Pancreas (tissue), 10 donors: ENCODE measurements at regions not wholly inside any gene's neighbourhood (a gene's known extent, or its start where the extent isn't known, plus 50 kb on each side); places are given as distances from the start of the nearest gene placed in this dataset.

Experiments
- ATAC-seq, 4 donors: fragments of 200-7000 bp; cut with Tn5 transposase; one replicate each; pipeline versions ENCODE4 v1.8.0 to v1.9.1; 2020; ENCODE audit warnings: mild to moderate bottlenecking in 4 of 4, moderate library complexity in 4 of 4
- DNase-seq, 6 donors: peaks; one replicate each; pipeline ENCODE4 v3.0.0-alpha.2; 2020
- FAIRE-seq: peaks from 2 replicates; lab custom pipeline; 2012; peaks lifted over from hg19 to GRCh38; lab: Jason Lieb, UNC
- H3K27ac ChIP-seq, 4 donors: fragments of 200-600 bp; sonication (generic); 1 replicate in 3 of 4; 2 replicates in 1 of 4; pipeline versions ENCODE4 v1.5.0 to v1.8.0; 2020
- H3K27me3 ChIP-seq, 4 donors: fragments of 200-600 bp; one replicate each; pipeline ENCODE4 v1.8.0; 2021
- H3K36me3 ChIP-seq, 3 donors: fragments of 200-600 bp; sonication (generic) in 1 of 3; one replicate each; pipeline versions ENCODE4 v1.5.0 to v1.8.0; 2020 to 2021
- H3K4me1 ChIP-seq, 3 donors: fragments of 200-600 bp; one replicate each; pipeline ENCODE4 v1.8.0; 2021
- H3K4me3 ChIP-seq, 4 donors: fragments of 200-600 bp; sonication (generic) in 2 of 4; one replicate each; pipeline versions ENCODE4 v1.5.0 to v1.8.0; 2020 to 2021
- H3K9me3 ChIP-seq, 4 donors: fragments of 200-600 bp; one replicate each; pipeline ENCODE4 v1.8.0; 2021
- WGBS, 2 donors: extraction: QIAGEN DNeasy Blood & Tissue Kit; methylation state at CpG; one replicate each; pipeline ENCODE4 v1.1.7; 2013; 5-methylcytosine and 5-hydroxymethylcytosine counted together
- intact Hi-C, 3 donors: fragments of 100-400 bp; cut with DNase I; formaldehyde crosslinking; loops; one replicate each; pipeline versions ENCODE4 v1.11.1 to v1.14.2; 2022
- TF ChIP-seq, protein P1 (sequence below), 4 donors: fragments of 200-600 bp; sonication (generic) in 3 of 4; IDR thresholded peaks; one replicate each; pipeline versions ENCODE4 v1.5.0 to v1.8.0; 2021; ENCODE audit warnings: antibody characterized with exemption in 4 of 4
- donor health status: healthy with polysubstance abuse.
- donor health status: DM: no; HTN: no; CAD: no; lungs with moderate emphysema.
- donor health status: DM: no; HTN: no; CAD: no.
- donor health status: control.
- donor health status: control.
- donor health status: Bipolar disorder and iron deficiency.
- donor health status: DM: yes; HTN: yes; CAD: no.
- donor health status: DM: no; HTN: no; CAD: no.
- donor health status: DM: no; HTN: no; CAD: no.
- donor health status: DM: yes; HTN: yes; CAD: no.

DNA sequence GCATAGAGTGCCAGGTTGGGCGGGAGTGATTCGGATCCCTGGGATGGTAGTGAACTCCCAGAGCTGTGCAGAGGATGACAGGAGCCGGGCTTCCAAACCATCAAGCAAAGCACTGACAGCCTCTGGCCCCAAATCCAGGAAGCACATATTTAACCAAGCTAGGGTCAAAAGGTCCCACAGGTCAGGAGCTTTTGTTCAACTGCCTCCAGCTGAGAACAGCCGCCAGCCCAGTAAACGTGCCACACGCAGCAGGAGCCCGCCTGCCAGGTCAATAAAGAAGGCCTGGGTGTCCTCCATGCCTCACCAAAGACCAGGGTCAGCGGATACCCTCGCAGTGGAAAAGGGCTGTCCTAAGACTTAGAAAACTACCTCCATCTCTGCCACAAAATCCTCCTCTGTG lies 184.7 kb upstream of the LINGO1 start:
- FAIRE-seq (no peak), ATAC-seq (no peak), DNase-seq (peak in 1 of 6 donors; percentile 17)
- no peaks in the 10 kb centered on the region for H3K9me3 ChIP-seq
- H3K4me3 ChIP-seq: no peak overlapping the region
- no peak overlapping the region for H3K27ac ChIP-seq
- TF ChIP-seq, protein P1, sequence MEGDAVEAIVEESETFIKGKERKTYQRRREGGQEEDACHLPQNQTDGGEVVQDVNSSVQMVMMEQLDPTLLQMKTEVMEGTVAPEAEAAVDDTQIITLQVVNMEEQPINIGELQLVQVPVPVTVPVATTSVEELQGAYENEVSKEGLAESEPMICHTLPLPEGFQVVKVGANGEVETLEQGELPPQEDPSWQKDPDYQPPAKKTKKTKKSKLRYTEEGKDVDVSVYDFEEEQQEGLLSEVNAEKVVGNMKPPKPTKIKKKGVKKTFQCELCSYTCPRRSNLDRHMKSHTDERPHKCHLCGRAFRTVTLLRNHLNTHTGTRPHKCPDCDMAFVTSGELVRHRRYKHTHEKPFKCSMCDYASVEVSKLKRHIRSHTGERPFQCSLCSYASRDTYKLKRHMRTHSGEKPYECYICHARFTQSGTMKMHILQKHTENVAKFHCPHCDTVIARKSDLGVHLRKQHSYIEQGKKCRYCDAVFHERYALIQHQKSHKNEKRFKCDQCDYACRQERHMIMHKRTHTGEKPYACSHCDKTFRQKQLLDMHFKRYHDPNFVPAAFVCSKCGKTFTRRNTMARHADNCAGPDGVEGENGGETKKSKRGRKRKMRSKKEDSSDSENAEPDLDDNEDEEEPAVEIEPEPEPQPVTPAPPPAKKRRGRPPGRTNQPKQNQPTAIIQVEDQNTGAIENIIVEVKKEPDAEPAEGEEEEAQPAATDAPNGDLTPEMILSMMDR (IDR thresholded peaks at IDR 0.05): no peak
- H3K27me3 ChIP-seq: peaks cover 0 to 27% (median 3%) of the 10 kb centered on the region in 4 donors
- peaks cover 0 to 5% (median 0%) of the 10 kb centered on the region in 3 donors for H3K4me1 ChIP-seq
- intact Hi-C loops: loop anchor here in 2 of 3 donors (10.0 kb wide), 2 partner anchors 63 to 153 kb away; no protein-coding TSS in a partner anchor
- H3K36me3 ChIP-seq: no peaks in the 10 kb centered on the region
- 71 to 82% methylated on average over 9 of the region's 9 CpGs for WGBS, 2 donors

DNA sequence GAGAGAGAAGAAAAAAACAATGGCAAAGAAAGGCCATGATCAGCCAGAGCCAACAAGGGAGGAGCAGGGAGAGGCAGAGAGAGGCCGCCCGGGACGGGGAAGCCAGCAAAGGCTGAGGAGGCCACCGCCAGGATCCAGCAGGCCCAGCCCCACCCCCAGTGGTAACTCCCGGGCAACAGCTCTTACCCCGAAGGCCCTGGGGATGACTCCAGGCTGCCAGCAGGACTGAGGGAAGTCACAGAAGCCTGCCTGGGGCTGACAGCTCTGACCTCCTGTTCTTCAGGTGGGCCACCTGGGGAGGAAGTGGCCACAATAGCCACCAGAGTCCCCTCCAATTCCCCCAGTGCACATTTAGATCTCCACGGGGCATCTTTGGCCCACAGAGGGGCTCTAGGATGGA lies 184.3 kb upstream of the LINGO1 start:
- DNase-seq: no peak
- 72 to 75% methylated on average over 6 to 7 of the region's 7 CpGs for WGBS, 2 donors
- H3K36me3 ChIP-seq: no peaks in the 10 kb centered on the region
- intact Hi-C loops: loop anchor here in 2 of 3 donors (10.0 kb wide), 2 partner anchors 62 to 152 kb away; no protein-coding TSS in a partner anchor
- TF ChIP-seq, protein P1 (IDR thresholded peaks at IDR 0.05): no peak
- no peak overlapping the region for H3K4me3 ChIP-seq
- peaks cover 0 to 5% (median 0%) of the 10 kb centered on the region in 3 donors for H3K4me1 ChIP-seq
- H3K27ac ChIP-seq: no peak overlapping the region
- H3K9me3 ChIP-seq: no peaks in the 10 kb centered on the region
- no peak for ATAC-seq
- FAIRE-seq: no peak
- H3K27me3 ChIP-seq: peaks cover 0 to 26% (median 3%) of the 10 kb centered on the region in 4 donors

DNA sequence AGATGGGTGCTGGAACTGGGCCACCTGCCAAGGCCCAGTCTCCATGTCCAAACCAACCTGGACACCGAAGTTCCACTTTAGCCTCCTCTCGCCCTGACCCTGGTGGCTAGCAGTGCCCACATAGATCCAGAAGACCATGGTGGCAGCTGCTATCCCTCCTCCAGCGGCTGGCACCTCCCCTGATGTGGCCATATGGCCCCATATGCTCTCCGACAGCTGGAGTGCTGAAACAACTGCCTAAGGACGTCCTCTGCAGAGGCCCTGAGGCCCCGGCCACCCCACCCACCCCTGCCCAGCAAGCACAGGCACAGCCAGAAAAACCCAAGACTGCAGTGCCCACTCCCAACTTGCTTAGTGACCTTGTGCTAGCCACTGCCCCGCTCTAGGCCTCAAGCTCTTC lies 182.3 kb upstream of the LINGO1 start:
- WGBS, 2 donors: 72 to 75% methylated on average over 7 of the region's 7 CpGs
- ATAC-seq (no peak), DNase-seq (no peak), FAIRE-seq (no peak)
- H3K27ac ChIP-seq: no peak overlapping the region
- TF ChIP-seq, protein P1 (IDR thresholded peaks at IDR 0.05): no peak
- intact Hi-C loops: loop anchor here in 2 of 3 donors (10.0 kb wide), 2 partner anchors 60 to 150 kb away; no protein-coding TSS in a partner anchor
- no peaks in the 10 kb centered on the region for H3K9me3 ChIP-seq
- H3K27me3 ChIP-seq: peaks cover 0 to 17% (median under 1%) of the 10 kb centered on the region in 4 donors
- no peak overlapping the region for H3K4me3 ChIP-seq
- H3K4me1 ChIP-seq: peaks cover 0 to 3% (median 0%) of the 10 kb centered on the region in 3 donors
- no peaks in the 10 kb centered on the region for H3K36me3 ChIP-seq

DNA sequence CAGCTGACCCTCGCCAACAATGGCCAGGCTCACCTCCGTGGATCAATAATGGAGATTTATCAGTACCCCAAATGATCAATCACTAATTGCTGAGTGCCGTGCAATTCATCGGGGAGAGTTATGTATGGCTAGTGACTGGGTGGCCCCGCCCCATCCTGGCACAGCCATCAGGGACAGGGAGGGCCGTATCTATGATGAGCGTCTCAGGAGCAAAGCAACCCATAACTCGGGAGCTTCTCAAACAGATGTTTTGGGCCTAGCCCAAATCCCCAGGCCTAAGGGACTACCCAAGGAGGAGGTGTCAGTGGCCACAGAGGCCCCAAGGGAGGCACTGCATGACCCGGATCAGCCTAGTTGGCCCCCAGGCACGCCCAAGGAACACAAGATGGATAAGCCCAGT lies 180.0 kb upstream of the LINGO1 start:
- DNase-seq (no peak), ATAC-seq (no peak), FAIRE-seq (no peak)
- H3K4me1 ChIP-seq: no peaks in the 10 kb centered on the region
- TF ChIP-seq, protein P1 (IDR thresholded peaks at IDR 0.05): no peak
- H3K4me3 ChIP-seq: no peak overlapping the region
- intact Hi-C loops: loop anchor here in 2 of 3 donors (10.0 kb wide), 2 partner anchors 58 to 148 kb away; no protein-coding TSS in a partner anchor
- peaks cover 0 to 6% (median 0%) of the 10 kb centered on the region in 4 donors for H3K27me3 ChIP-seq
- no peak overlapping the region for H3K27ac ChIP-seq
- no peaks in the 10 kb centered on the region for H3K36me3 ChIP-seq
- H3K9me3 ChIP-seq: no peaks in the 10 kb centered on the region
- WGBS, 2 donors: 72 to 75% methylated on average over 10 of the region's 10 CpGs

DNA sequence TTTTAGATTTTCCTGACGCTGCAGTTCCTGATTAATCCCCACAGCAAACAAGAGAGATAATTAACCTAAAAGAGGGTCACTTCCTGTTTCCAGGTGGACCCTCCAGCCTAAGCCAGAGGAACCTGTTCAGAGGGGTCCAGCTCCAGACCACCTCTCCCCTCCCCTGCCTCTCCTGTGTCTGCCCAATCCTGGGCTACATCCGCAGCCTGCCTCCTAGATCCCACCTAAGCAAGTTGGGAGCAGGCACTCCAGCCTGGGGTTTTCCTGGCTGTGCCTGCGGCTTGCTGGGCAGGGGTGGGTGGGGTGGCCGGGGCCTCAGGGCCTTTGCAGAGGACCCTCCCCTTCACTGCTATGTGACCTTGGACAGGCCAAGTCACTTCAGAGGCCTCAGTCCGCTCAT lies 178.6 kb upstream of the LINGO1 start:
- no peaks in the 10 kb centered on the region for H3K36me3 ChIP-seq
- TF ChIP-seq, protein P1 (IDR thresholded peaks at IDR 0.05): no peak
- no peak overlapping the region for H3K27ac ChIP-seq
- H3K27me3 ChIP-seq: no peaks in the 10 kb centered on the region
- H3K4me1 ChIP-seq: no peaks in the 10 kb centered on the region
- DNase-seq (no peak), FAIRE-seq (no peak), ATAC-seq (no peak)
- H3K4me3 ChIP-seq: no peak overlapping the region
- intact Hi-C loops: loop anchor here in 2 of 3 donors (10.0 kb wide), 2 partner anchors 56 to 146 kb away; no protein-coding TSS in a partner anchor
- no peaks in the 10 kb centered on the region for H3K9me3 ChIP-seq
- WGBS, 2 donors: 41 to 42% methylated on average over 5 of the region's 5 CpGs
